Heart left ventricle (tissue), 13 donors: ENCODE measurements at regions not wholly inside any gene's neighbourhood (a gene's known extent, or its start where the extent isn't known, plus 50 kb on each side); places are given as distances from the start of the nearest gene placed in this dataset.

Experiments
- CTCF ChIP-seq, 12 donors: fragments of 200-600 bp; sonication (generic) in 4 of 12; IDR thresholded peaks; one replicate each; pipeline versions ENCODE4 v1.5.0 to v1.8.0; 2018 to 2022; ENCODE audit warnings: antibody characterized with exemption in 12 of 12, mild to moderate bottlenecking in 5 of 12
- POLR2A ChIP-seq, 2 donors: fragments of 450-650 bp; IDR thresholded peaks; one replicate each; pipeline ENCODE4 v1.6.1; 2017; ENCODE audit warnings: antibody characterized with exemption in 2 of 2, mild to moderate bottlenecking in 2 of 2, moderate library complexity in 2 of 2
- donor health status: ischemic (EF 13 %, LVEDD 7.1; RV severe dilation, severe dysfunction).
- donor health status: DM: no; HTN: yes; CAD: no.
- donor health status: DM: no; HTN: no; CAD: no.
- donor health status: ischemic (EF 25% LVEDD 6.9; RV normal size, moderate dysfunction).
- donor health status: ischemic (EF 25% LVEDD 5.7; RV mildly dilated, moderate dysfunction).
- donor health status: ischemic (EF 35%, LVEDD 5.7; RV mildly dilated, moderate dysfunction).
- donor health status: nonischemic (EF 11% LVEDD 7.7; RV severe dilation, severe dysfunction).
- donor health status: DM: yes; HTN: yes; CAD: no.
- donor health status: PGD.
- donor health status: ischemic (EF 29% LVEDD 5.4; RV normal size, mild dysfunction).
- donor health status: nonischemic (EF 23%, LVEDD 6.1; RV moderate dilation, normal function).

DNA sequence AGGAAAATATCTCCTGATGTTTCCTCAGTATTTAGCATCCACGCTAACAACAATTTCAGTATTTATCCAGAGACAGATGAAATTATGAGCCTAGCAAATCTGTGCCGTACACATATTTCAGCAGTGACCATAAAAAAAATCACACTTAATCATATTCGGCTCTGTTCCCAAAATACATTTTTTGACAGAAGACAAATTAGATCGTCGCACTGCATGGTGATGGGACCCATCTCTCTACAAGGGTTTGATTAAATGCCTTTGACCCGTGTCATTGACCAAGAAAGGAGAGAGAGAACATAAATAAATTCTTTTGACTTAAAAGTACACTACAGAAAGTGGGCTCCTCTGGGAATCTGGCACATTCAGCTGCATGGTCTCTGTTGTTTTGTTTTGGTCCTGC lies 215.3 kb upstream of the SEMA6D start:
- TF ChIP-seq CTCF (IDR thresholded peaks at IDR 0.05) (no peak), POLR2A (IDR thresholded peaks at IDR 0.05) (no peak)
